ENCODE measurements at regions not wholly inside any gene's neighbourhood (a gene's known extent, or its start where the extent isn't known, plus 50 kb on each side); places are given as distances from the start of the nearest gene placed in this dataset.

DNA sequence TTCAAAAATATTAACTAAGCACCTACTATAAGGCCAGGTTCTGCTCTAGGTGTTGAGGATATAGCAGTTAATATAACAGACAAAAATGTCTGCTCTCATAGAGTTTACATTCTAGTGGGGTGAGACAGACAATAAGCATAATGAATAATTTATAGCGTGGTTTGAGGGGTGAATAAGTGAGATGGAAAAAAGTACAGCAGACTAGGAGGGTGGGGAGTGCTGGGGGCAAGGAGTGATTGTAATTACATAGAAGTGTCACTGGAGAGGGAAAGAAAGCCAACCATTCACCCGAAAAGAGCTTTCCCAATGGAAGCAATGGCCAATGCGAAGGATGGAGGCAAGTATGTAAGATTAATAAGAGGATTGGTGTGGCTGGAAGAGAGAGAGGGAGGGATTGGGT, 552.9 kb upstream of the KCNMB2 start:
- Histone ChIP-seq H3K27me3 (ENCODE audit: control insufficient read depth in 2 of 2, insufficient read depth in 2 of 2, low read length in 2 of 2) (no peaks in the 10 kb centered on the region), H3K27ac (ENCODE audit: low read depth in 2 of 2, low read length in 2 of 2) (no peak overlapping the region), H3K9ac (ENCODE audit: low read depth in 1 of 2, low read length in 2 of 2) (no peak overlapping the region), H3K4me3 (ENCODE audit: low read length in 2 of 2) (no peak overlapping the region), H3K36me3 (ENCODE audit: control insufficient read depth in 2 of 2, insufficient read depth in 2 of 2, low read length in 2 of 2) (no peaks in the 10 kb centered on the region), H3K9me3 (ENCODE audit: control insufficient read depth in 2 of 2, low read length in 2 of 2) (no peaks in the 10 kb centered on the region), H3K4me1 (ENCODE audit: control insufficient read depth in 2 of 2, insufficient read depth in 2 of 2, low read length in 2 of 2) (no peaks in the 10 kb centered on the region)

DNA sequence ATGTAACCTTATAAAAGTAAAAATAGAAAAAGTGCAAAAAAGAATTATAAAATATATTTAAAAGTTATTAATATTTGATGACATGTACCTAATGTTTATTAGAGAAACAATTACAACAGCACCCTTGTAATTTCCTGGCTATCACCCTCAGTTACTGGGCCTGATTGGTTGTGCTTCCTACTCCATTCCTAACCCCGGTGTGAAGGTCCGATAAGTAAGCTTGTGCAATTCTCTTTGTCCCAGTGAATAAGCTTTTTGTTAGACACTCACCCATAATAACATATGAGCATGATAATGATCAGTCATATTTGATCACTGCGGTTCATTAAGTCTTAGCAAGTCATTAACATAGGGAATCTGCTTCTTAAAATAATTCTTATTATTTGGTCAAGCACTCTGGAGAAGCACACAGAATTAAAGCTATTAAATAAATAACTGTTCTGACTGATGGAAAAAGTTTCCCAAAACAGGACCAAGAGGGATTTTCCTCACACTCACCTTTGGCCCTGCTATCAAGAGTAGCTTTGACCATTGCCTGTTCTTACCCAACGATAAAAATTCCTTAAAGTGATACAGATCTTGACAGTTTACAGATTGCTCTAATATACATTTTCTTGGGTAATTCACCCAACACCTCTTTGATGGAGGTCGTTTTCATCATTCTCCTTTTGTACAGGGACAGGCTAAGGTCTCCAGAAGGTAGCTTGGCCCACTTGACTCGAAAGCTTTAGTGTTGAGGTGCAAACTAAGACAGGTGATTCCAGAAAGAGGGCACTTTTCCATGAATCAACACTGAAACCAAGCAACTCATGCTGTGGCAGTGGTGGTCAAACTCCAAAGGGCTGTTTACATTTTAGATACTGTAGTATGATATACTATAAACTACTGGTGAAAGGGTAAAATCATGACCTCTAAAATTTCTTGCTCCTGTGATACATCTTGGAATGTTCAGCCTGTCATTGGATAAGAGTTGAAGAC, 543.0 kb upstream of the KCNMB2 start:
- Histone ChIP-seq H3K4me3 (ENCODE audit: low read length in 2 of 2) (no peak overlapping the region), H3K4me1 (ENCODE audit: control insufficient read depth in 2 of 2, insufficient read depth in 2 of 2, low read length in 2 of 2) (no peaks in the 10 kb centered on the region), H3K36me3 (ENCODE audit: control insufficient read depth in 2 of 2, insufficient read depth in 2 of 2, low read length in 2 of 2) (no peaks in the 10 kb centered on the region), H3K27me3 (ENCODE audit: control insufficient read depth in 2 of 2, insufficient read depth in 2 of 2, low read length in 2 of 2) (no peaks in the 10 kb centered on the region), H3K27ac (ENCODE audit: low read depth in 2 of 2, low read length in 2 of 2) (no peak overlapping the region), H3K9ac (ENCODE audit: low read depth in 1 of 2, low read length in 2 of 2) (no peak overlapping the region), H3K9me3 (ENCODE audit: control insufficient read depth in 2 of 2, low read length in 2 of 2) (no peaks in the 10 kb centered on the region)

DNA sequence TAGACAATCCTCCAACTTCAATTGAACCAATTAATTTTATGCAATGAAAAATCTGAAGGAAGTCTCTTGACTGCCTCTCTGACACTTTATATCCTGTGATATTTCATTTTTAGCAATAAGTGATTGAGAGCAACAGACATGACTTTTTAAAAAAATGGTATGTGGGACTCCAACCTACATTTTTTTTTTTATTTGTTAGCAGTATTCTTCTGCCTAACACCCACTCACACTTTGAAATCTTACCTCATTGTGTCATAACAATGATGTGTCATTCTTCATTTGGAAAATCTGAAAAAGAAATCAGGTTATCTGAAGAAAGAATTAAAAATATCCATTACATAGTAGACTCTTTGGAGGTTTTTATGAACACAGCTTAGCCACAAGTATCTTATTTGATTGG, 541.3 kb upstream of the KCNMB2 start:
- no peaks in the 10 kb centered on the region for H3K9me3 ChIP-seq (ENCODE audit: control insufficient read depth in 2 of 2, low read length in 2 of 2)
- H3K9ac ChIP-seq (ENCODE audit: low read depth in 1 of 2, low read length in 2 of 2) = no peak overlapping the region
- no peaks in the 10 kb centered on the region for H3K4me1 ChIP-seq (ENCODE audit: control insufficient read depth in 2 of 2, insufficient read depth in 2 of 2, low read length in 2 of 2)
- no peak overlapping the region for H3K4me3 ChIP-seq (ENCODE audit: low read length in 2 of 2)
- no peaks in the 10 kb centered on the region for H3K36me3 ChIP-seq (ENCODE audit: control insufficient read depth in 2 of 2, insufficient read depth in 2 of 2, low read length in 2 of 2)
- no peaks in the 10 kb centered on the region for H3K27me3 ChIP-seq (ENCODE audit: control insufficient read depth in 2 of 2, insufficient read depth in 2 of 2, low read length in 2 of 2)
- no peak overlapping the region for H3K27ac ChIP-seq (ENCODE audit: low read depth in 2 of 2, low read length in 2 of 2)

DNA sequence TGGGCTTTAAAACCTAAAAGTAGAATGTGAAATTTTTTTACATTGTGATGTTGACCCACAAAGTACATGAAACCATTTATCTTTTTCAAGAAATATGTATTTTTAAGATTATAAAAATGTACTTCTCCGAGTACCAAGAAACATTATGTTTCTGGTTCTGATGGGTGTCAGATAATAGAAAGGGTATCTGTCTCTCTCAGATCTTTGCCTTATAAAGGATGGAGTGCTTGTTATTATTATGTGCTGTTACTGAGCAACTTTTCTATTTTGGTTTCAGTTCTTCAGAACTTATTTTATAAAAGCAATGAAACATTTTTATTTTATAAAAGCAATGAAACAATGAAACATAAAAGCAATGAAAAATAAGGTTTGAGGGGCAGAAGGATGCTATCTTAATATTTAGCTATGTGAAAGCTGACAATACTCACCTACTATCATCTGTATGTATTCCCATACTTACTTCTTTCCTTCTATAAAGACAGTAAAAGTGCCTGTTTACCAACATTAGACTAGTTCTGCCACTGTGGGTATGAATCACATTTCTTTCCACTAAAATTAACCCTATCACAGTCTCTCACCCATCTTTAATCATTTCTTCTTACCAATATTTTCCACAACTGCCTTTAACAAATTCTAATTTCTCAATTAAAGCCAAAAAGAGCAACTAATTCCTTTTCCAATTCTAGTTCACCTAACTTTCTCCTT, 540.7 kb upstream of the KCNMB2 start:
- no peaks in the 10 kb centered on the region for H3K36me3 ChIP-seq (ENCODE audit: control insufficient read depth in 2 of 2, insufficient read depth in 2 of 2, low read length in 2 of 2)
- H3K9ac ChIP-seq (ENCODE audit: low read depth in 1 of 2, low read length in 2 of 2) = no peak overlapping the region
- no peak overlapping the region for H3K27ac ChIP-seq (ENCODE audit: low read depth in 2 of 2, low read length in 2 of 2)
- no peak overlapping the region for H3K4me3 ChIP-seq (ENCODE audit: low read length in 2 of 2)
- H3K9me3 ChIP-seq (ENCODE audit: control insufficient read depth in 2 of 2, low read length in 2 of 2) = no peaks in the 10 kb centered on the region
- H3K27me3 ChIP-seq (ENCODE audit: control insufficient read depth in 2 of 2, insufficient read depth in 2 of 2, low read length in 2 of 2) = no peaks in the 10 kb centered on the region
- H3K4me1 ChIP-seq (ENCODE audit: control insufficient read depth in 2 of 2, insufficient read depth in 2 of 2, low read length in 2 of 2) = no peaks in the 10 kb centered on the region

DNA sequence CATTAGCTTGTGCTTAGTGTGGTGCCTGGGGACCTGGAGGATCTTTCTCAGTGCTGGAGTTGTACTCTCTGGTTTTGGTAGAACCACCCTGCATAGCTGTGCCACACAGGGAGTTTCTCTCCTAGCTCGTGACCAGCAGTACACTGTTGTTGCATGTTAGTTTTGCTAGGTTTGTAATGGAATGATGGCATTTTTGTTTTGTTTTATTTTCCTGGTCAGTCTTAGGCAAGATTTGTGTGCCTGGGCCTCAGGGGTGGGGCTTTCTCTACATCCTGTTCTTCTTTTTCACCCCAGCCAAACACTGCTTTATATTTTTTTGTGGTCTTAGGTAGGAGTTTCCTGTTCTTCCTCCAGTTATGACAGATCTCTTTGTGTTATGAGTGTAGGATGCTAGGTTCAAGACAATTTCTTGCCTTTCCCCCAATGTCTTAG, 534.5 kb upstream of the KCNMB2 start:
- no peaks in the 10 kb centered on the region for H3K9me3 ChIP-seq (ENCODE audit: control insufficient read depth in 2 of 2, low read length in 2 of 2)
- no peaks in the 10 kb centered on the region for H3K27me3 ChIP-seq (ENCODE audit: control insufficient read depth in 2 of 2, insufficient read depth in 2 of 2, low read length in 2 of 2)
- H3K36me3 ChIP-seq (ENCODE audit: control insufficient read depth in 2 of 2, insufficient read depth in 2 of 2, low read length in 2 of 2) = no peaks in the 10 kb centered on the region
- no peak overlapping the region for H3K9ac ChIP-seq (ENCODE audit: low read depth in 1 of 2, low read length in 2 of 2)
- H3K4me3 ChIP-seq (ENCODE audit: low read length in 2 of 2) = no peak overlapping the region
- no peak overlapping the region for H3K27ac ChIP-seq (ENCODE audit: low read depth in 2 of 2, low read length in 2 of 2)
- H3K4me1 ChIP-seq (ENCODE audit: control insufficient read depth in 2 of 2, insufficient read depth in 2 of 2, low read length in 2 of 2) = no peaks in the 10 kb centered on the region

DNA sequence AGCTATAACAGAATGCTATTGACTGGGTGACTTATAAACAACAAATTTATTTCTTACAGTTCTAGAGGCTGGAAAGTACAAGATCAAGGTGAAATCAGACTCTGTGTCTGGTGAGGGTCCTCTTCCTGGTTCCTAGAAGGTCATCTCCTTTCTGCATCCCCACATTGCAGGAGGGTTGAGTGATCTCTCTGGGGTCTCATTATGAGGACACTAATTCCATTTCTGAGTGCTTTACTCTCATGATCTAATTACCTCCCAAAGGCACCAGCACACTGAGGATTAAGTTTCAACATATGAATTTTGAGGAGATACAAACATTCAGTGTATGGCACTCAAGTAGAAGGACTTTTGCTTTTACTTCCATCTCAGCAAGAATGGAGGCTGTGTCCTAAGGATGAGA, 534.1 kb upstream of the KCNMB2 start:
- H3K9ac ChIP-seq (ENCODE audit: low read depth in 1 of 2, low read length in 2 of 2) = no peak overlapping the region
- no peaks in the 10 kb centered on the region for H3K27me3 ChIP-seq (ENCODE audit: control insufficient read depth in 2 of 2, insufficient read depth in 2 of 2, low read length in 2 of 2)
- no peak overlapping the region for H3K4me3 ChIP-seq (ENCODE audit: low read length in 2 of 2)
- H3K27ac ChIP-seq (ENCODE audit: low read depth in 2 of 2, low read length in 2 of 2) = no peak overlapping the region
- no peaks in the 10 kb centered on the region for H3K9me3 ChIP-seq (ENCODE audit: control insufficient read depth in 2 of 2, low read length in 2 of 2)
- no peaks in the 10 kb centered on the region for H3K36me3 ChIP-seq (ENCODE audit: control insufficient read depth in 2 of 2, insufficient read depth in 2 of 2, low read length in 2 of 2)
- H3K4me1 ChIP-seq (ENCODE audit: control insufficient read depth in 2 of 2, insufficient read depth in 2 of 2, low read length in 2 of 2) = no peaks in the 10 kb centered on the region

DNA sequence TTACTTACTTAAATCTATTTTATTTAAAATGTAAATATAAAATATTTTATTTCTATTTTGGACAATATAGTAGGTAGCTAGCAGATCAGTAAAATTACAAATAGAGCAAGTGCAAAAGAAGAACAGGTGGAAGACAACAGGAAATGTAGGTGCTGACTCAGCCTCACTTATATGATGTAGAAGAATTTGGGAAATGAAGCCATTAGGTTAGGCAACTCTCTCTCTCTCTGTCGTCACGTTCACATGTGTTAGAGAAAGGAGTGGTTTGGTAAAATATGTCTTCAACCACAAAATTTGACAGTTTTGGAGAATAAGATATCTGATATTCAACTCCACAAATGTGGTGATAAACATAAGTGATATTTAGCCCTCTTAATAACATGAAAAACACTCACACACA, 532.5 kb upstream of the KCNMB2 start:
- Histone ChIP-seq H3K27ac (ENCODE audit: low read depth in 2 of 2, low read length in 2 of 2) (no peak overlapping the region), H3K9me3 (ENCODE audit: control insufficient read depth in 2 of 2, low read length in 2 of 2) (no peaks in the 10 kb centered on the region), H3K36me3 (ENCODE audit: control insufficient read depth in 2 of 2, insufficient read depth in 2 of 2, low read length in 2 of 2) (no peaks in the 10 kb centered on the region), H3K27me3 (ENCODE audit: control insufficient read depth in 2 of 2, insufficient read depth in 2 of 2, low read length in 2 of 2) (no peaks in the 10 kb centered on the region), H3K9ac (ENCODE audit: low read depth in 1 of 2, low read length in 2 of 2) (no peak overlapping the region), H3K4me3 (ENCODE audit: low read length in 2 of 2) (no peak overlapping the region), H3K4me1 (ENCODE audit: control insufficient read depth in 2 of 2, insufficient read depth in 2 of 2, low read length in 2 of 2) (no peaks in the 10 kb centered on the region)

DNA sequence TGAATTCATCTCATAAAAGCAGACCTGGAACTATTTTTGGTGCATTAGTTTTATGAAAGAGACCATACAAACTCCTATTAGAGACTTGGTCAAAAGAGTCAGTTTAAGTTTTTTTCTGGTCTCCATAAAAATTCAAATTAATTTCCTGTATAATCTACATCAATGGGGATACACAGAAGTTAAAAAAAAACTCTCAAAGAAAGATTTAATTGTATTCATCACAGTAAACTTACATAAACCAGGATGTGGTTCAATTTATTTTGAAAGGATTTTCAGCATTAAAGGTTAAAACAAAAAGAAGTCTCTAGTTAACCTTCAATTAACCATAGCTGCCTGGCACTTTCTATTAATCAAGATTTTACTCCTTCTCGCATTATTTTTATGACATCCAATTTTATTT, 530.3 kb upstream of the KCNMB2 start:
- no peaks in the 10 kb centered on the region for H3K27me3 ChIP-seq (ENCODE audit: control insufficient read depth in 2 of 2, insufficient read depth in 2 of 2, low read length in 2 of 2)
- no peaks in the 10 kb centered on the region for H3K36me3 ChIP-seq (ENCODE audit: control insufficient read depth in 2 of 2, insufficient read depth in 2 of 2, low read length in 2 of 2)
- H3K27ac ChIP-seq (ENCODE audit: low read depth in 2 of 2, low read length in 2 of 2) = no peak overlapping the region
- H3K9me3 ChIP-seq (ENCODE audit: control insufficient read depth in 2 of 2, low read length in 2 of 2) = no peaks in the 10 kb centered on the region
- H3K4me3 ChIP-seq (ENCODE audit: low read length in 2 of 2) = no peak overlapping the region
- no peaks in the 10 kb centered on the region for H3K4me1 ChIP-seq (ENCODE audit: control insufficient read depth in 2 of 2, insufficient read depth in 2 of 2, low read length in 2 of 2)
- H3K9ac ChIP-seq (ENCODE audit: low read depth in 1 of 2, low read length in 2 of 2) = no peak overlapping the region

DNA sequence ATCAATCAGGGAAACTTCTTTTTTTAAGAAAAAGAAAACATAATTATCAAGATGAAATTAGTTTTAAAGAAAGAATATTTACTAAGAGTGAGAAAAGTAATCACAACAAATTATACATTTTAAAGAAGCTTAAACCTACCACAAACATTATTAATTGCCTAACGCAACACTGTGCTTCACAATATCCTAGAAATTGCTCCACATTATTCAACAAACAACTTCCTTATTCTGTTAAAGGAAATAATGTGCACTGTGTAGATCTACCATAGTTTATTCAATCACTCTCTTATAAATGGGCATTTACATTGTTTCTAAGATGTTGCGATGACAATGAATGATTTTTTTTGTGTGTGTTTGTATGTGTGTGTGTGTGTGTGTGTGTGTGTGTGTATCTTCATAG, 525.9 kb upstream of the KCNMB2 start:
- Histone ChIP-seq H3K9ac (ENCODE audit: low read depth in 1 of 2, low read length in 2 of 2) (no peak overlapping the region), H3K36me3 (ENCODE audit: control insufficient read depth in 2 of 2, insufficient read depth in 2 of 2, low read length in 2 of 2) (no peaks in the 10 kb centered on the region), H3K27me3 (ENCODE audit: control insufficient read depth in 2 of 2, insufficient read depth in 2 of 2, low read length in 2 of 2) (no peaks in the 10 kb centered on the region), H3K9me3 (ENCODE audit: control insufficient read depth in 2 of 2, low read length in 2 of 2) (no peaks in the 10 kb centered on the region), H3K27ac (ENCODE audit: low read depth in 2 of 2, low read length in 2 of 2) (no peak overlapping the region), H3K4me1 (ENCODE audit: control insufficient read depth in 2 of 2, insufficient read depth in 2 of 2, low read length in 2 of 2) (no peaks in the 10 kb centered on the region), H3K4me3 (ENCODE audit: low read length in 2 of 2) (no peak overlapping the region)

DNA sequence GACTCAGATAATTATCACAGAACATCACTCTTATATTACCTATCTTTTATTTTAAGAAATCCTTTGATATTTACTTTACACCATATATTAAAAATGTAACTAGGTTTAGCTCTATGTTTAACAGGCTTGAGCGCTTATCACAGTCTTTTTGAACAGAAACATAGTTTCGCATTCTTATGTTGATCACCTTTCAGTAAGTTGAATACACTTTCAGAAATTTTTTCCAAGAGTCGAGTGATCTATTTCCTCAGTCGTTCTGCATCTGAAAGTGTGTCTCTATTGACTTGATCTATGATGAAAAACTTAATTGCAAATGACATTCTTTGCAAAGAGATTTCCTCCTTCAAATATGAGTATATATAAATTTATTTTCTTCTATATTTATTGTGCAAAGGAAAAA, 516.6 kb upstream of the KCNMB2 start:
- no peaks in the 10 kb centered on the region for H3K9me3 ChIP-seq (ENCODE audit: control insufficient read depth in 2 of 2, low read length in 2 of 2)
- H3K36me3 ChIP-seq (ENCODE audit: control insufficient read depth in 2 of 2, insufficient read depth in 2 of 2, low read length in 2 of 2) = no peaks in the 10 kb centered on the region
- no peak overlapping the region for H3K27ac ChIP-seq (ENCODE audit: low read depth in 2 of 2, low read length in 2 of 2)
- H3K4me3 ChIP-seq (ENCODE audit: low read length in 2 of 2) = no peak overlapping the region
- no peak overlapping the region for H3K9ac ChIP-seq (ENCODE audit: low read depth in 1 of 2, low read length in 2 of 2)
- no peaks in the 10 kb centered on the region for H3K27me3 ChIP-seq (ENCODE audit: control insufficient read depth in 2 of 2, insufficient read depth in 2 of 2, low read length in 2 of 2)
- no peaks in the 10 kb centered on the region for H3K4me1 ChIP-seq (ENCODE audit: control insufficient read depth in 2 of 2, insufficient read depth in 2 of 2, low read length in 2 of 2)
